ENCODE measurements at regions not wholly inside any gene's neighbourhood (a gene's known extent, or its start where the extent isn't known, plus 50 kb on each side); places are given as distances from the start of the nearest gene placed in this dataset.
A peak's percentile ranks its signal among the peaks of the same experiment; 100 is the strongest.

DNA sequence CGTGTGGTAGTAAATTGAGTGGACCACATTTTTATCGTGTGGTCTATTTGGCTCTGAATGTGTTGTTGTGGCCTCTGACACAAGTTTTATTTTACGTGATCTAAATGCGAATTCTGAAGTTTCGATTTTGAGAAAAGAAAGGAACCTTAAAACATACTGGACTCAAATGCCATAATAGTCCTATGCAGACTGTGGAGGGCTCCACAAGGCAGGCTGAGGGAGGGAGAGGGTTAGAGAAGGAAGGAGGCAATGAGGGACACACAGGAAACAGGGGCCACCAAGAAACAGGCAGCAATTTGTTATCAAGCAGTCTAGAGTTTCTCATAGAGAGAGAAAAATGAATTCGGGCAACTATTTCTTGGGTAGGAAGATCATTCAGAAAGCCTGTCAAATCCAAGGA, 110.4 kb upstream of the SEMA6A start:
- DNase-seq (ENCODE audit: low spot score), result no peak

GRCh38 chr5:116681334-116682013, 106.9 kb upstream of the SEMA6A start:
- peak; percentile 3 for DNase-seq (ENCODE audit: low spot score)

DNA sequence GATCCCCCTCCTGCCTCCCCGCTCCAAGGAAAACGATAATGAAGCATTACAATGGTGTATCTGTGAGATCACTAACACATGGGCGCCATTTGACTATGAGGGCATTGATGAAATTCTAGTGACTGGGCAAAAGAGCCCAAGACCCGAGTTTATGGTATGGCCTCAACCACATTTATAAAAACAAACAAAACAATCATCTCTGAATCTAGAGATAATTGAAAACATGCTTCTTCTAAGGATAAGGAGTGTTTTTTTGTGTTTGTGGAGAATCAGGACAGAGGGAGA, 100.9 kb upstream of the SEMA6A start:
- DNase-seq (ENCODE audit: low spot score), result no peak

- DNase-seq (ENCODE audit: low spot score), result no peak
Measured at GRCh38 chr5:116674881-116675625, 100.4 kb upstream of the SEMA6A start.

DNA sequence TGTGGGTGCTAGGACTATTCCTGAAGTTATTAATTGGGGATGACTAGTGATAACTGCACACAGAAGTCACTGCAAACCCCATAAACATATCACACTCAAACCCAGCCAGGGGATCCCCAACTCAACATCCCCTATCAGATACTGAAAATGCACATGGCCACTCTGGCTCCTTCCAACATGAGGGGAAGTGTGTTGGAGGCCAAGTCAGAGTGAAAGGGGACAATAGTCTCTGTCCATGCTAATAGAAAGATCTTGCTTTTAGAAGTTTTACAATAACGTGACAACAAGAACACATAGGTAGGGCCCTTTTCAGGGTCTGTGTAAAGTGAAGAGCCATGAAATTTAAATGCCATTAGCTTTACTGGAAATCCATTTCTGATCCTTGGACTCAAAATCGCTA, 98.8 kb upstream of the SEMA6A start:
- no peak for DNase-seq (ENCODE audit: low spot score)

DNA sequence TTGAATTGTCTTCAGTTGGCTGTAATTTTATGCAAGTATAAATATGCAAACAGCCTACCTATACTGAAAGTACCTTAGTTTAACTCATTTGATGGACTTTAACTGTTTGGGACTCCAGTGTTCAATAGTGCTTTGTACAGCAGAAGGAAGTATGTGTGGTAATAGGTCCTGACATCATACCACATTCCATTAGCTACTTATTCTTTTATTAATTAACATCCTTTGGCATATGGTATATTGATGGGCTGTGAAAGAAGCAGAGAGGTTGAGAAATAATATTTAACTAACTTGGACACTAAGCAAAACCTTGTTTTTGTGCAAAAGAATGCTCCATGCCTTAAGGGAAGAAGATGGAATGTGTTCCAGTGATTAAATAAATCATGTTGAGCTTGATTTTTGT, 97.6 kb upstream of the SEMA6A start:
- DNase-seq (ENCODE audit: low spot score), result no peak

- DNase-seq (ENCODE audit: low spot score), result no peak
Measured at GRCh38 chr5:116671211-116671736, 96.7 kb upstream of the SEMA6A start.

DNA sequence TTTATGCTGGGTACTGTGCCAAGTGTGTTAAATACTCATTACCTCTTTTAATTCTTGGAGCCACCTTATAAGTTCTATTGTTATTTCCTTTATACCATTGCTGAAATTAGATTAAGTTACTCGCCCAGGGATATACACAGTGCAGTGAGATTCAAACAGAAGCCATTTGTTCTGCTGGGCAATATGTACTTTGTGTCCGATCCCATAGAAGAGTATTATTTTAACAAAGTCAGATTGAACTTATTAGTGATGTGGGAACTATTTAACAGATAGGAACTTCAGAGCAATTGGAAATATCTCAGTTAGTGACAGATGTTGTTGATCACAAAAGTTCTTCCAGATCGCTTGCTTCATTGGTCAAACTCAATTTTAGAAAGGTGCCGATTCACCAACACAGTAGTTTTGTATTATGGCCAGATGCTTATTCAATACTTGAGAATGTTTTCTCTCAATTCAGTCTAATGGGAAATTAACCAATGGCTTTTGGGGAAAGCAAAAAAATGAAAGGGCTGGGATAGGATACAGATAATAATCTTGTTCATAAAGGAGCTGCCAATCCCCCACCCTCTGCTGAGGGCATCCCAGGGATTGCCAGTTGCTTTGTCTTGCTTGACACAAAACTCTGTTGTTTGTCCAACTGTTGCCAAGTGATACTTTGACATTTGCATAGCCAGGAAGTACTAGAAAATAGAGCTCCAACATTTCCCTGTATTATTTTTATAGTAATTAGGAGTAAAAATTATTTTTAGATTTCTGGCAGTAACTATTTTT, 94.8 kb upstream of the SEMA6A start:
- DNase-seq (ENCODE audit: low spot score), result no peak

- no peak for DNase-seq (ENCODE audit: low spot score)
Measured at GRCh38 chr5:116668390-116668789, 93.8 kb upstream of the SEMA6A start.

GRCh38 chr5:116666901-116667300, 92.3 kb upstream of the SEMA6A start:
- DNase-seq (ENCODE audit: low spot score), result no peak

DNA sequence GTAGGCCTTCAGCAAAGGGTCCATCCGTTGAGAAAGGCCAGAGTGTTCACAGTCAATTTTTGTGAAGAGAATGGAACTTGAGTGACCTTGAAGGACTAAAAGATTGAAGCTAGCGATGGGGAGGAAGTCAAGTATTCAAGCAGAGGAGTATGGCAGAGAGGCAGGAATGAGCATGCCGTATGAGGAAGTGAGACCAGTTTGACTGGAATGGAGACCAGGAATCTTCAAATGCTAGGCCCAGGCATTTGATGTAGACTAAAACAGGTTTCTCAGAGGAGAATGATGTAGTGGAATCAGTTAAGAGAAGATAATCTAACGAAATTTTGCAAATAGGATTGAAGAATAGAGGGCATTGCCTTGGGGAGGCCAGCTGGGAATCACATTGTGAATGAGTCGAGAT, 90.4 kb upstream of the SEMA6A start:
- DNase-seq (ENCODE audit: low spot score), result no peak

GRCh38 chr5:116663081-116663480, 88.5 kb upstream of the SEMA6A start:
- DNase-seq (ENCODE audit: low spot score), result no peak

DNA sequence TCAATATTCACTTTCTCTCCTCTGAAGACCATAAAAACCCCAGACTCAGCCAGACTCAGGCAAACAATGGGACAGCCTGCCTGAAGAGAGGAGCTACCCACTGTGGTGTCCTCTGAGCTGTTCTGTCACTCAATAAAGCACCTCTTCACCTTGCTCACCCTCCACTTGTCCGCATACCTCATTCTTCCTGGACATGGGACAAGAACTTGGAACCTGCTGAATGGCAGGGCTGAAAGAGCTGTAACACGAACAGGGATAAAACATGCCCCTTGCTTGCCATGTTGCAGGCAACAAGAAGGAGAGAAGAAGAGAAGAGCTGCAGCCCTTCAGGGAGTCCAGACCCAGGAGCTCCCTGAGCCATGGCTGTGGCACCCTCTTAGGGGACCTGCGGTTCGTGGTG, 86.8 kb upstream of the SEMA6A start:
- no peak for DNase-seq (ENCODE audit: low spot score)

- no peak for DNase-seq (ENCODE audit: low spot score)
Measured at GRCh38 chr5:116660929-116661328, 86.3 kb upstream of the SEMA6A start.

- no peak for DNase-seq (ENCODE audit: low spot score)
Measured at GRCh38 chr5:116658830-116659229, 84.2 kb upstream of the SEMA6A start.

GRCh38 chr5:116658141-116658540, 83.5 kb upstream of the SEMA6A start:
- DNase-seq (ENCODE audit: low spot score), result no peak

DNA sequence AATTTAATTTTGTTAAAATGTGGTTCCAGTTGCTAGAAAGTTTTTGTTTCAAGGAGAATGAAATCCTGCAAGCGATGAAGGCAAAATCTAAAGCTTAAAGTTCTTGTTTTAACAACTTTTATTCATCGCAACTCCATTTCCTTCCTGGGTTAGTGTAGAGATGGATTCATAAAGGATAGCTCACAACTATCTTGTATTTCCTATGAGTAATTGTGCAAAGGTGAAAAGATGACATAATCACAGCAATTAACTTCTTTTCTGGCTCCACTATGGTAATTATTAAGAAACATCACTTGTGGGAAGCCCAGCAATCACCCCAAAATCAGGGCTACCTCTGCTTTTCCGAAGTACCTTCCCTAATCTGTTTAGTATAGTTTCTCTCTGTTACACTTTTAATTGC, 80.8 kb upstream of the SEMA6A start:
- no peak for DNase-seq (ENCODE audit: low spot score)

GRCh38 chr5:116654925-116655324, 80.3 kb upstream of the SEMA6A start:
- no peak for DNase-seq (ENCODE audit: low spot score)

- no peak for DNase-seq (ENCODE audit: low spot score)
Measured at GRCh38 chr5:116652903-116653302, 78.3 kb upstream of the SEMA6A start.

- DNase-seq (ENCODE audit: low spot score), result no peak
Measured at GRCh38 chr5:116652196-116652729, 77.6 kb upstream of the SEMA6A start.

DNA sequence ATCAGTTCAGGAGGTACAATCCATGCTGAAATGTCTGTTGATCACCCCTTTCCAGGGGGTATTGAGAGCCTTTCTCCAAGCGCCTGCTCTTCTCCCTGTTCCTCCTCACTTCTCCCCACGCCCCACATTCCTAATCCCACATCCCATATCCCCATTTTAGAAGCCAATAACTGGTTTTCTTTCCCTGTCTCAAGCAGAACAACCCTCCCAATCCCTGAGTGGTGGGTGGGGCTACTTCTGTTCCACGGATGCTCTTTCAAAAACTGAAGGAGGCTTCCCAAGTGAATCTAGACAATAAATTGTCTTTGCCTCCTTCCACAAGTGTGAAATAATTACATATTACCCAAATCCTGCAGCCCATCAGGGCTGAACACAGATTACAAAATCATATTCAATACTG, 77.0 kb upstream of the SEMA6A start:
- no peak for DNase-seq (ENCODE audit: low spot score)

GRCh38 chr5:116650964-116651363, 76.3 kb upstream of the SEMA6A start:
- DNase-seq (ENCODE audit: low spot score), result no peak

DNA sequence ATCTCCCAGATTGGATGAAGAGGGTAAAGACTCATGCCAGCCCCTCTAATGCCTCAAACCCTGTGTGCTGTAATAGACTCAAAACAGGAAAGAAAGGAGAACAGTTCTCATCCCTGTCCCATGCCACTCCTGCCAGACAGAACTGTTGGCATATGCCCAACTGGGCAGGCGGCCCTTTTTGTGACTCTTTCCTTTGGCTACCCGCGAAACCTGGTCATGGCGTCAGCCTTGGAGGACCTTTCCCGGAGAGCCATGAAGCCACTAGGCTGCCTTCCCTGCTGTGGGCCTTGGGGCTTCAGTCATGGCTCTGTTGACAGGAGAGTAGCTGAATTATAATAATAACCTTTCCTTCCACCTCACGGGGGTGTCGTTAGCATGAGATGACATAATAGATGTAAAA, 75.9 kb upstream of the SEMA6A start:
- DNase-seq (ENCODE audit: low spot score), result no peak
